ENCODE measurements at regions not wholly inside any gene's neighbourhood (a gene's known extent, or its start where the extent isn't known, plus 50 kb on each side); places are given as distances from the start of the nearest gene placed in this dataset.

GRCh38 chr1:220356981-220357850, 85.0 kb upstream of the RAB3GAP2 start:
- no peak for DNase-seq

DNA sequence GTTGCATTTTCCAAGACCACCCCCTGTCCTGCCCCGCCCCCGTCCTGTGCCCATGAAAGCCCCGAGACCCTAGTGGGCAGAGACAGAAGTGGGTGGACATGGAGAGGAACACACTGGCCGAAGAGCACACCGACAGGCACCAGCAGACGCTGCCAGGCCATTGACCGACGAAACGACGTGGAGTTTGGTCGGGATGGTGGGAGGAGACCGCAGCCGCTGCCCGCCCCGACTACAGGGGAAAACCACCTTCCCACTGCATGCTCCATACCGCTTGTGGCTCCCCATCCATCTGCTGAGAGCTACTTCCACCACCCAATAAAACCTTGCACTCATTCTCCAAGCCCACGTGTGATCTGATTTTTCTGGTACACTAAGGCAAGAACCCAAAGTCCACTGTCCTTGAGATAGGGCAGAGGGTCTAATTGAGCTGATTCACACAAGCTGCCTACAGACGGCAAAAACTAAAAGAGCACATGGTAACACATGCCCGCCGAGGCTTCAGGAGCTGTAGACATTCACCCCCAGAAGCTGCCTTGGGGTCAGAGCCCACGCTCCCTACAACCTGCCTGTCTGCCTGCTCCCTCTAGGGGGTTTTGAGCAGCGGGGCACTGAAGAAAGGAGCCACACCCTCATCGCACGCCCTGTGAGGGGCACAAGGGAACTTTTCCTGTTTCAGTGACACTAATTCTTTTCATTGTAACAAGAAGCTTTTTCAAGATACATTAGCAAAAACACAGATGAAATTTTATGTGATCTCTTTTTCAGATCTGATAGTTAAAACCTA, 81.2 kb upstream of the RAB3GAP2 start:
- DNase-seq: no peak

- DNase-seq: no peak
Measured at GRCh38 chr1:220348211-220348610, 76.0 kb upstream of the RAB3GAP2 start.

DNA sequence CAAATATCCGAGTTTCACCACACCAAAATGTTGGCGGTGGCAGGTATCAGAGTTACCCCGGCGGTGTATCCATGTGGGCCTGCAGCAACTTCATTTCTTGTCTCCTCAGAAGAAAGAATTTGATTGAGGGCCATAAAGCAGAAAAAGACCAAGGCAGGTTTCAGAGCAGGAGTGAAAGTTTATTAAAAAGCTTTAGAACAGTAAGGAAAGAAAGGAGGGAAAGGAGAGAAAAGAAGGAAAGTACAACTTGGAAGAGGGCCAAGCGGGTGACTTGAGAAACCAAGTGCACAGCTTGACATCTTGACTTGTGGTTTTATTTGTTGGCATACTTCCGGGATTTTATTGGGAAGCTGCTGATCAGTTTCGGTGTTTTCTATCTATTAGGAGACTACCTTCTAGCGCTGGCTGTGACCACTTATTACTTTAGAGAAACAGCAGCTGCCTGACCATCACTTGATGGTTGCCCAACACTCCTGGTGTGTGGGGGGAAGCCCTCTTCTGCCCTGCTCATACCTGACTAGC, 75.5 kb upstream of the RAB3GAP2 start:
- DNase-seq: no peak

- DNase-seq: no peak
Measured at GRCh38 chr1:220344745-220345144, 72.5 kb upstream of the RAB3GAP2 start.

DNA sequence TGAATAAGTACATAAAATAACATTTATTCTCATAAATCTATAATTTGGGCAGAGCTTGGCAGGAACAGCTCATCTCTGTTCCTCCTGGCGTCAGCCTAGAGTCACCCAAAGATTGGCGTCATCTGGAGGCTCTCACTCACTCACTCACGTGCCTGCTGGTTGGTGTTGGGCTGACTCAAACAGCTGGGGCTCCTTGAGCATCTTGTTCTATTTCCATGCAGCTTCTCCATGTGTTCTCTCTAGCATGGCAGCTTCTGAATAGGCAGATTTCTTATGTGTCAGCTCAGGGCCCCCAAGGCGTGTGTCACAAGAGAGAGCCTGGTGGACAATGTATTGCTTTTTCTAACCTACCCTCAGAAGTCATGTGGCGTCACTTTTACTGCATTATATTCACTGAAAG, 70.6 kb upstream of the RAB3GAP2 start:
- no peak for DNase-seq

DNA sequence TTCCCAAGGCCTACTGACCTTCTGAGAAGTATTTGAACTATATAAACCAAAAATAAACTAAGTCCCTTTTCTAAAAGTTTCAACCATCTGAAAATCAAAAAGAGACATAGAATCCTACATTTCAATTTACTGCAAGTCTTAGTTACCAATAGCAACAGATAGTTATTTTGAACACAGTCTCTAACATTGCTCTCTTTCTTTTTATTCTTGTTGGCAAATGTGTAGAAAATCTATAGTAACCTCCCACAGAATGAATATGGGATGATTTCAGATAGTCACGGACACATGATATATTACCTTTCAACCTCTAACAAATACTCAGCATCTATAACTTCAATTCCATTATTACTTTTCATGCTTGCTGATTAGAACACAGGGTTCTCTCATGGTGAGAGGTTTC, 68.9 kb upstream of the RAB3GAP2 start:
- no peak for DNase-seq

DNA sequence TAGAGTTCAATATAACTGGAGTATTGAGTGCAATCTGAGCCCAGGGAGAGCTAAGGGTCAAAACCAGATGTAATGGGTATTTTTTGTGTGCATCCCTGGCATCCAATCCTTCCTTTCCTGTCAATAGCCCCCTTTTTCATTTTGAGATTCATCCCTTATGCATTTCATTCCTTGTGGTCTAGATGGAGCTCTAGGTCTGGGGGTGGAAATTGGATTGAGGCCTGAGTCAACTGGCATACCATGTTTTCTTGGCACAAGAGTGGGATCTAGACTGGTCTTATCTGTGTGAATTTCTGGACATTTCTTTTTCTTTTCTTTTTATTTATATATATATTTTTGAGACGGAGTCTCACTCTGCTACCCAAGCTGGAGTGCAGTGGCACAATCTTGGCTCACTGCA, 67.3 kb upstream of the RAB3GAP2 start:
- DNase-seq: no peak

GRCh38 chr1:220338759-220339158, 66.5 kb upstream of the RAB3GAP2 start:
- DNase-seq: no peak

DNA sequence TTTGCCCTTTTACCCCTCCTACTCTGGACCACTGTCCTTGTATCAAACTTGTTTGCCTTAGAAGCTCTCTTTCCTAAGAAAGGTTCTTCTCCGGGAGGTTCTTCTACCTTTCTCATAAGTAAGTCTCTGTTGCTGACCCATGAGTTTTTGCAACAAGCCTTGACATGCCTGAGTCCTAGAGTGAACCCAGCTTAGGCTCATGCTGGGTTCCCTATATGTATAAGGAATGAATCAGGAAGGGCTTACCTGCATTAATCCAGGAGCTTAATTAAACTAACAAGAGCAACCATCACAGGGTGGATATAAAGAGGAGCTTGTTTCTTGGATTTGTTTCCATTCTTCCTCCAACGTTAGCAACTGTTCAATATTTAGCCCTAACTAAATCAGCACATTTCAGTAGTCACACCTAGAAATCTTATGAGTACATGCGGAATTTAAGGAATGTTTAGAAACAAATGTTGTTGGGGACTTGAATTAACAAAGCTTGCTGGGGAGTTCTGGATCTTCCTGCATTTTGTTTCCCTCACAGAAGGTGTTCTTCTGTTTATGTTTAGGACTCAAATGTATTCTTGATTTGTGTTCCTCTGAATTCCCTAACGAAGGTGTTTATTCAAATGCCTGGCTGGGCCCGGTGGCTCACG, 64.3 kb upstream of the RAB3GAP2 start:
- DNase-seq: no peak

DNA sequence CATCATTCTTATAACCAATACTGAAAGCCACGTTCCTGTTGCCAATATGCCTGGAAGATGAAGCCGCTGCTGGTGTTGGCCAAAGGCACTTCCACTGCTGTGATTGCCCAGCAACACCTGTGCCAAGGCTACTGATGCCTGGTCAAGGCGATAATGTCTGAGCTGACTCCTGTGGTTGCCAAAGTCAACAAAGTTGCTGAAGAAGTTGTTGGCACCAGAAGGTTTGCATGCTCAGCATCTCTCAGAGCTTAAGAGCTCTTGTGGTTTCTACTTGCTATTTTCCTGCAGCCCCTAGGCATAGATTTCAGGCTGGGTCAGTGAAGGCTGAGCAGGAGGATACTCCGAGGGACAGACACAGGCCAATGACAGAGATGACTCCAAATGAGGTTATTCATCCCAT, 63.4 kb upstream of the RAB3GAP2 start:
- no peak for DNase-seq

GRCh38 chr1:220331318-220331717, 59.1 kb upstream of the RAB3GAP2 start:
- no peak for DNase-seq

DNA sequence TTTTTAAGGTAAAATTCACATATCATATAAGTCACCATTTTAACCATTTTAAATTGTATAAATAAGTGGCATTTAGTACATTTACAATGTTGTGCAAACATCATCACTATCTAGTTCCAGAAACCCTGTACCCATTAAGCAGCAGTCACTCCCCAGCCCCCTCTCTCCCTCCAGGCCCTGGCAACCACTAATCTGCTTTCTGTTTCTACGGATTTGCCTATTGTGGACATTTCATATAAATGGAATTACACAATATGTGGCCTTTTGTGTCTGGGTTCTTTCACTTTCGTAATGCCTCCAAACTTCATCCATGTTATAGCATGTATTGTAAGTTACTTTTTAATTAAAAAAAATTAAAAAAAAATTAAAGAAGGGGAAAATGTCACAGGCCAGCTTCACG, 58.0 kb upstream of the RAB3GAP2 start:
- no peak for DNase-seq

- no peak for DNase-seq
Measured at GRCh38 chr1:220327106-220327505, 54.9 kb upstream of the RAB3GAP2 start.

DNA sequence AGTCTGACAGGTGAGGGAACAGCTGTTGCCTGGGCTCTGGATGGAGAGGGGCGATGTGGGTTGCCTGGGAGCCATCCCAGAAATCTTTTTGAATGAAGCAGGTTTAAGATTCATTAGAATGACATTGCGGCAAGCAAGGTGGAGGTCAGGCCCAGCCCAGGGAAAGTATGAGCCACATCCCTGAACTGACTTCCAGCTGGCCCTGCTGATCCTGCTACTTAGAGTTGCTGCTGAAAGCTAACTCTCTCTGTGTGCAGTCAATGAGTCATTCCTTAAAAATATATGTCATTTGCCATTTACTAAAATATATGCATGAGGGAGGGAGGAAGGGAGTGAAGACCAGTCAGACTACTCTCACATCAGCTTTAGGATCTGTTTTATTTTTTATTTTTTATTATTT, 54.3 kb upstream of the RAB3GAP2 start:
- DNase-seq: no peak

DNA sequence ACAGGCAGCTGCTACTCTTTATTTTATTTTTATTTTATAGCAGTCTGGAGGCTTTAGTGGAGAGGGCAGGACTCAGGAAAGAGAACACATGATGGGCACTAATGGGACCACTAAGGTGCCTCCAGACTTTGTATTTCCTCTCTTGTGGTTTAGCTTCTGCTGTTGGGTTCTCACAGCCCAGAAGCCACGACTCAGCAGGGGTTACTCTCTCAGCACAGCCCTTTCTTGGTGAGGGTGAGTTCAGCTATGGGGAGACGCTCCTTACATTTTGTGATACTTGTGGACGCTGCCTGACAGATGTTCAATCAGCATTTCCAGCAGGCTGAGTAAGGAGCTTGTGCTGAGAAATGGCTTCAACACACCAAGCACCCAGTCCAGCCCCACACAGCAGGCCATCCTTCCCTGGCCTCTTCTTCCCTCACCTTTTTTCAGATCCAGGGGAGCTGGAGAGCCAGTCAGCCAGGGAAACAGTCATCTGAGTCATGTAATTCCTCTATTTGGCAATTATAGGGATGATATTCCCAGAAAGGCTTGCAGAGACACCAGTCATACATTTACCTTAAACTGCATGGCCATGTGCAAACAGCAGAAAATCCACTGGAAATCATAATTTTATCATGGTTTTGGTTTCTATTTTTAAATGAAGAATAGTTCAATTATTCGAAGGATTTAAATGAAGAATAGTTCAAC, 53.2 kb upstream of the RAB3GAP2 start:
- no peak for DNase-seq

- DNase-seq: no peak
Measured at GRCh38 chr1:220323717-220324116, 51.5 kb upstream of the RAB3GAP2 start.

GRCh38 chr1:220322570-220322969, 50.3 kb upstream of the RAB3GAP2 start:
- DNase-seq: no peak

Measured in COR-L47 (cell line).